Neural progenitor cell (in vitro differentiated cells): ENCODE measurements at regions not wholly inside any gene's neighbourhood (a gene's known extent, or its start where the extent isn't known, plus 50 kb on each side); places are given as distances from the start of the nearest gene placed in this dataset.

Experiments used
- CTCF ChIP-seq: fragments of 200-600 bp; sonication (generic); IDR thresholded peaks from 2 replicates; pipeline ENCODE4 v1.5.1; 2017; ENCODE audit warnings: antibody characterized with exemption, mild to moderate bottlenecking
- EZH2 ChIP-seq: fragments of 200-600 bp; sonication (generic); IDR thresholded peaks from 2 replicates; pipeline ENCODE4 v1.6.1; 2017; ENCODE audit warnings: antibody characterized with exemption, mild to moderate bottlenecking, moderate library complexity
- EZH2phosphoT487 ChIP-seq: fragments of 200-600 bp; sonication (generic); IDR thresholded peaks from 2 replicates; pipeline ENCODE4 v1.6.1; 2017; ENCODE audit warnings: antibody characterized with exemption

- TF ChIP-seq CTCF (no peak), EZH2phosphoT487 (no peak), EZH2 (no peak)
These were observed 78.0 kb downstream of the ARL5B start for GRCh38 chr10:18737236-18737635.
